DOHH2 (cell line): ENCODE measurements at regions not wholly inside any gene's neighbourhood (a gene's known extent, or its start where the extent isn't known, plus 50 kb on each side); places are given as distances from the start of the nearest gene placed in this dataset.

ENCODE experiments used
- EZH2phosphoT487 ChIP-seq: fragments of 200-600 bp; sonication (generic); IDR thresholded peaks from 2 replicates; pipeline ENCODE4 v1.6.1; 2017; ENCODE audit warnings: borderline replicate concordance, mild to moderate bottlenecking, antibody characterized with exemption, low read length, moderate library complexity, mixed read lengths
- TF ChIP-seq, protein P1 (sequence below): fragments of 200-600 bp; sonication (generic); IDR thresholded peaks from one replicate; pipeline ENCODE4 v1.5.1; 2014; ENCODE audit warnings: antibody characterized with exemption, mild to moderate bottlenecking, low read depth, low read length; ENCODE audit not compliant: poor library complexity, severe bottlenecking

DNA sequence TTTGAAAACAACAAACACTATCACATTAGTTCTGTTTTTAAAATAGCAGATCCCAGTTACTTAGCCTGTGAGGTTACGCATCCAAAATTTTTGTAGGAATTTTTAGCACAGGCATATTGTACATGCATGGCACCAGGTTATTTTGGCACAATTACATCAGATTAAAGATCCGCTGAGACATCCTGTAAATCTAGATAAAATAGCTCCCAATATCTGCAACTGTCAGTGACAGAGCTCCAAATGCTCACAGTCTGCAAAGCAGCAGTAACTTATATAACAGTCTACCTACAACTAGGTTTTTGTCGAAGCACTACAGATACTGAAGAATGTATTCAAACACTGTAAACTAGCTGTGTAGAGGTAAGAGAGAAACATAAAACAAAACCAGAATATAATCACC is 200.7 kb upstream of the KCNH7 start:
- TF ChIP-seq, protein P1, sequence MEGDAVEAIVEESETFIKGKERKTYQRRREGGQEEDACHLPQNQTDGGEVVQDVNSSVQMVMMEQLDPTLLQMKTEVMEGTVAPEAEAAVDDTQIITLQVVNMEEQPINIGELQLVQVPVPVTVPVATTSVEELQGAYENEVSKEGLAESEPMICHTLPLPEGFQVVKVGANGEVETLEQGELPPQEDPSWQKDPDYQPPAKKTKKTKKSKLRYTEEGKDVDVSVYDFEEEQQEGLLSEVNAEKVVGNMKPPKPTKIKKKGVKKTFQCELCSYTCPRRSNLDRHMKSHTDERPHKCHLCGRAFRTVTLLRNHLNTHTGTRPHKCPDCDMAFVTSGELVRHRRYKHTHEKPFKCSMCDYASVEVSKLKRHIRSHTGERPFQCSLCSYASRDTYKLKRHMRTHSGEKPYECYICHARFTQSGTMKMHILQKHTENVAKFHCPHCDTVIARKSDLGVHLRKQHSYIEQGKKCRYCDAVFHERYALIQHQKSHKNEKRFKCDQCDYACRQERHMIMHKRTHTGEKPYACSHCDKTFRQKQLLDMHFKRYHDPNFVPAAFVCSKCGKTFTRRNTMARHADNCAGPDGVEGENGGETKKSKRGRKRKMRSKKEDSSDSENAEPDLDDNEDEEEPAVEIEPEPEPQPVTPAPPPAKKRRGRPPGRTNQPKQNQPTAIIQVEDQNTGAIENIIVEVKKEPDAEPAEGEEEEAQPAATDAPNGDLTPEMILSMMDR, result no peak
- no peak for TF ChIP-seq EZH2phosphoT487
